CD4-positive, CD25-positive, alpha-beta regulatory T cell (primary cell): ENCODE measurements at regions not wholly inside any gene's neighbourhood (a gene's known extent, or its start where the extent isn't known, plus 50 kb on each side); places are given as distances from the start of the nearest gene placed in this dataset.

Source experiments
- ATAC-seq, 2 donors: fragments of 150-1000 bp; cut with Tn5 transposase; one replicate each; pipeline ENCODE4 v1.10.0; 2021; ENCODE audit warnings: low read depth in 2 of 2, moderate number of reproducible peaks in 2 of 2, moderate library complexity in 1 of 2
- DNase-seq, 3 donors: peaks; one replicate each; pipeline versions ENCODE4 v3.0.0 to v3.0.0-alpha.2; 2012 to 2022; ENCODE audit warnings: mixed read lengths in 1 of 3
- H3K27ac ChIP-seq: one replicate; pipeline ENCODE4 v1.7.0; 2013; ENCODE audit warnings: mild to moderate bottlenecking, low read length; ENCODE audit not compliant: insufficient read depth, poor library complexity, severe bottlenecking
- H3K27me3 ChIP-seq: one replicate; pipeline ENCODE4 v1.7.0; 2013; ENCODE audit warnings: low read length; ENCODE audit not compliant: control insufficient read depth, insufficient read depth
- H3K36me3 ChIP-seq: one replicate; pipeline ENCODE4 v1.7.0; 2013; ENCODE audit warnings: mild to moderate bottlenecking, low read length, moderate library complexity; ENCODE audit not compliant: control insufficient read depth, insufficient read depth
- H3K4me1 ChIP-seq: 2 replicates; pipeline ENCODE4 v1.7.0; 2013; ENCODE audit warnings: mild to moderate bottlenecking, low read length; ENCODE audit not compliant: insufficient read depth, control insufficient read depth, poor library complexity, severe bottlenecking
- H3K4me3 ChIP-seq: one replicate; pipeline ENCODE4 v1.7.0; 2013; ENCODE audit warnings: low read depth, mild to moderate bottlenecking, low read length, moderate library complexity
- H3K9me3 ChIP-seq, 2 experiments: 1 replicate in 1 of 2; 2 replicates in 1 of 2; pipeline ENCODE4 v1.7.0; 2013; ENCODE audit warnings: low read length in 2 of 2, mild to moderate bottlenecking in 1 of 2, moderate library complexity in 1 of 2; ENCODE audit not compliant: control insufficient read depth in 2 of 2
- H3K27ac Mint-ChIP-seq, 3 donors: one replicate each; pipeline ENCODE4 v1.8.0; 2020 to 2022; ENCODE audit warnings: mild to moderate bottlenecking in 3 of 3, mixed read lengths in 3 of 3, moderate library complexity in 2 of 3
- H3K27me3 Mint-ChIP-seq: one replicate; pipeline ENCODE4 v1.8.0; 2022; ENCODE audit warnings: mild to moderate bottlenecking, mixed read lengths
- H3K36me3 Mint-ChIP-seq: one replicate; pipeline ENCODE4 v1.8.0; 2020; ENCODE audit warnings: mixed read lengths
- H3K4me1 Mint-ChIP-seq, 4 donors: one replicate each; pipeline ENCODE4 v1.8.0; 2020 to 2022; ENCODE audit warnings: mixed read lengths in 4 of 4, mild to moderate bottlenecking in 1 of 4
- H3K4me3 Mint-ChIP-seq, 4 donors: one replicate each; pipeline ENCODE4 v1.8.0; 2020 to 2022; ENCODE audit warnings: mild to moderate bottlenecking in 4 of 4, mixed read lengths in 4 of 4, moderate library complexity in 3 of 4
- H3K9me3 Mint-ChIP-seq, 7 donors: one replicate each; pipeline ENCODE4 v1.8.0; 2020 to 2022; ENCODE audit warnings: mixed read lengths in 7 of 7, mild to moderate bottlenecking in 3 of 7, moderate library complexity in 2 of 7

DNA sequence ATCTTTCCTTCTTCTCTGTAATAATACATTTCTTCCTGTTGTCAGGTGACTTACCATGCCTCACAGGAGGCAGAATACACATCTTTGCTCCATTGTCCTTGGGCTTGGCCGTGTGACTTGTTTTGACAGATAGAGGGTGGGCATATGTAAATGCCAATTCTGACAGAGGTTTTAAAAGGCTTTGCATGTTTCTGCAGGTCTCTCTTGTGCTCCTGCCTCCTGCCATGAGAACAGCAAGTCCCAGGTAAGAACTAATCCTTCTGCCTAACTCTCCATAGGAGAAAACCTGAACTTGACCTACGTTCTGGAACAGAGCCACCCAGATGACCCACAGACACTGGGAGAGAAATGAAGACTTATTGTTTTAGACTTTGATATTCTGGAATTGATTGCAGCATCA is 88.7 kb upstream of the TNFSF11 start:
- Histone ChIP-seq H3K9me3 (no peaks in the 10 kb centered on the region), H3K27ac (no peak overlapping the region), H3K4me3 (no peak overlapping the region), H3K4me1 (no peaks in the 10 kb centered on the region), H3K27me3 (no peaks in the 10 kb centered on the region), H3K36me3 (no peaks in the 10 kb centered on the region)
- Mint-ChIP-seq H3K27me3 (no peaks in the 10 kb centered on the region), H3K27ac (no peak overlapping the region), H3K4me1 (no peaks in the 10 kb centered on the region), H3K36me3 (no peaks in the 10 kb centered on the region), H3K9me3 (peaks cover 0 to 1% (median 0%) of the 10 kb centered on the region in 7 donors), H3K4me3 (no peak overlapping the region)
- ATAC-seq (no peak), DNase-seq (no peak)

DNA sequence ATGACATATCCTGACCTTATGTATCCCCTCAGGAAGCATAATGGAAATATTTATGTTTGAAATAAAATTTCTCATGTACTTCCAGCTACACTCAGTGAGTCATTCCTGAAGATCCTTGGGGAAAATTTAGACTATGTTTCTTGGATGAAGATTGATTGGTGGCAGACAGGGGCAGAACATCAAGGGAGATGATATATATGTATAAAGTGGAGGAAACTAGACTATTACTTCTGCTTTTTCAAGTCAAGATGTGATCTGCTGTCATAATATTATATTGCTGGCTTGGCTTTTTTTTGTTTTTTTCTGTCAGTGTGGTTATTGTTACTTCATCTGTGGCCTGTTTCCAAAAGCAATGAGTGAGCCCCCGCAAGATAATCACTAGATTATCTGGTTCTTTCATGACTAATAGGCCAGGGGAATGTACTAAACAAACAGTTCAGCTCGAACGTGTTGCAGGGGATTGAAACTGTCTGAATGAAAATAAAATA is 87.2 kb upstream of the TNFSF11 start:
- Histone ChIP-seq H3K27ac (no peak overlapping the region), H3K4me3 (no peak overlapping the region), H3K4me1 (no peaks in the 10 kb centered on the region), H3K27me3 (no peaks in the 10 kb centered on the region), H3K9me3 (no peaks in the 10 kb centered on the region), H3K36me3 (no peaks in the 10 kb centered on the region)
- Mint-ChIP-seq H3K4me1 (no peaks in the 10 kb centered on the region), H3K9me3 (peaks cover 0 to 1% (median 0%) of the 10 kb centered on the region in 7 donors), H3K36me3 (no peaks in the 10 kb centered on the region), H3K27ac (no peak overlapping the region), H3K4me3 (no peak overlapping the region), H3K27me3 (no peaks in the 10 kb centered on the region)
- ATAC-seq, result no peak
- no peak for DNase-seq

DNA sequence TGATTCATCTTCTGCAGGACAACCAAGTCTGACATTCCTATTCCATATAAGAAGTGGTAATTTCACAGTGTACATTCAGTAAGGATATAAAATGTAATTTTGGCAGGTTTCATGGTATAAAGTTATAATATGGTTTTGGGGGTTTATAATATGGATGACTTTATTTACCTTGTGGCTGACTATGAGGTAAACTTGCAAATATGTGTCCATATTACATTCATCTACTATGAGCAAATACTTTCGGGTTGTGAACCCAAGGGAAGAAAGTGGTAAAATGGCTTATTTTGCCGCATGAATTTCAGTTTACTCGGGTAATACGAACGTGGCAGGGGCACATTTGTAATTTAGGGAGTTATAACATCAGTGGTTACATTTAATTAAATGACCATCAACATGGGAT is 86.7 kb upstream of the TNFSF11 start:
- ATAC-seq, result no peak

DNA sequence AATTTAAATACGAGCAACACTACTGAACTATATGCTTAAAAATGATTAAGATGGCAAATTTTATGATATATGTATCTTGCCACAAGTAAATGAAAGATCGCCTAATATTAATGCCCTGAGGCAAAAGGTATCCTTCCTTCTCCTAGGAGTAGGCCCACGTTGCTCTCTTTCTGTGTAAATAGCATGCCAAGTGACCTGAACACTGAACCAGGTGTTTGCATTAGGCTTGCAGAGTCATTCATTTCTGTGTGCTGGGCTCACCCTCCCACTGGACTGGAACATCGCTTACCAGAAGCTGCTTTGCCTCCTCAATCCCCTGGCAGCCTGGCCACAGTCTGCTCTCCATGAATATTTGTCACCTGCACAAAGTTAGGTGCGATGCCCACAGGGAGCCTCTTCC is 83.3 kb upstream of the TNFSF11 start:
- no peak for ATAC-seq

More for the DNA sequence above, 86.7 kb upstream of the TNFSF11 start:
- Mint-ChIP-seq H3K27me3 (no peaks in the 10 kb centered on the region), H3K9me3 (peaks cover 0 to 1% (median 0%) of the 10 kb centered on the region in 7 donors), H3K36me3 (no peaks in the 10 kb centered on the region), H3K4me3 (no peak overlapping the region), H3K27ac (no peak overlapping the region), H3K4me1 (no peaks in the 10 kb centered on the region)
- H3K27ac ChIP-seq, result no peak overlapping the region
- H3K27me3 ChIP-seq, result no peaks in the 10 kb centered on the region
- H3K36me3 ChIP-seq, result no peaks in the 10 kb centered on the region
- H3K4me3 ChIP-seq, result no peak overlapping the region
- no peak for DNase-seq
- no peaks in the 10 kb centered on the region for H3K9me3 ChIP-seq
- no peaks in the 10 kb centered on the region for H3K4me1 ChIP-seq

DNA sequence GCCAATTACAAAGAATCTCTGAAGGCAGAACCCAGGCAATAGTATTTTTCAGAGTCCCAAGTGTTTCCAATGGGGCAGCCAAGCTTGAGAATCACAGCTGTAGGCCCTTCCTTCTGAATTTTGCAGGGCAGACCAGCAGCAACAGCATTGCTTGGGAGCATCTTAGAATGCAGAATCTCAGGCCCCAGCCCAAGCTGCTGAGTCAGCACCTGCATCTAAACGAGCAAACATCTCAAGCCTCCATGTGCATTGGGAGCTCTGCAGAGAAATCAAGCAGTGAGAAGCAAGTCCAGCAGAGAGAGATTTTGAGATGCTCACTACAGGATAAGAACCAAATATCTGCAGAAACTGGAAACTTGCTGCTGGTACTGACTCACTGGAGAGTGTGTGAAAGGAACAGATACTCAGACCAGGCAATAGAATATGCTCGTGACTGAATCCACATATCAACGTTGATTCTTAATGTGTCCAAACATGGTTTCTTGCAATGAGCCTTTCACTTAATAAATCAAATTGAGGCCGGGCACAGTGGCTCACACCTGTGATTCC is 81.5 kb upstream of the TNFSF11 start:
- H3K27me3 ChIP-seq, result no peaks in the 10 kb centered on the region
- DNase-seq (no peak), ATAC-seq (no peak)
- H3K36me3 Mint-ChIP-seq, result no peaks in the 10 kb centered on the region
- H3K4me3 Mint-ChIP-seq, result no peak overlapping the region
- no peak overlapping the region for H3K27ac Mint-ChIP-seq
- no peak overlapping the region for H3K27ac ChIP-seq
- H3K9me3 ChIP-seq, result no peaks in the 10 kb centered on the region
- H3K27me3 Mint-ChIP-seq, result no peaks in the 10 kb centered on the region
- H3K36me3 ChIP-seq, result no peaks in the 10 kb centered on the region
- H3K4me1 ChIP-seq, result peaks cover 6% of the 10 kb centered on the region
- H3K9me3 Mint-ChIP-seq, result peaks cover 0 to 1% (median 0%) of the 10 kb centered on the region in 7 donors
- H3K4me1 Mint-ChIP-seq, result peaks cover 9 to 36% (median 18%) of the 10 kb centered on the region in 4 donors
- no peak overlapping the region for H3K4me3 ChIP-seq

More for the DNA sequence above, 83.3 kb upstream of the TNFSF11 start:
- no peak overlapping the region for H3K4me3 ChIP-seq
- H3K9me3 ChIP-seq, result no peaks in the 10 kb centered on the region
- no peaks in the 10 kb centered on the region for H3K27me3 ChIP-seq
- no peak overlapping the region for H3K27ac ChIP-seq
- Mint-ChIP-seq H3K27me3 (no peaks in the 10 kb centered on the region), H3K4me1 (peaks cover 6 to 25% (median 16%) of the 10 kb centered on the region in 4 donors), H3K36me3 (no peaks in the 10 kb centered on the region), H3K9me3 (peaks cover 0 to 1% (median 0%) of the 10 kb centered on the region in 7 donors), H3K4me3 (no peak overlapping the region), H3K27ac (no peak overlapping the region)
- DNase-seq, result no peak
- H3K4me1 ChIP-seq, result peaks cover 6% of the 10 kb centered on the region
- no peaks in the 10 kb centered on the region for H3K36me3 ChIP-seq

DNA sequence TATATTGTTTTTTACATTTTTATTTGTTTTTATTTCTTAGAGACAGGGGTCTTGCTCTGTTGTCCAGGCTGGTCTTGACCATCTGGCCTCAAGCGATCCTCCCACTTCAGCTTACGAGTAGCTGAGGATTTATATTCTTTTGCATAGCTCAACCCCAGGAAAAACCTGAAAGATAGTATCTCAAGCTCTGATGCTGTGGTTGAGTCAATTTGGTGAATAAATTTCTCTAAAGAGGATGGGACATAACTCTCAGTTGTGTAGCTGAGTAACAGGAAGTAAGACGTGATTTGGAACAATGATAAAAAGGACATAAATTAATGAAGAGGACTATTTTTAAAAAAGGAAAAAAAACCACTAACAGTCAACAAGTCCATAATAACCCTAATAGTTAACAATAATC is 79.8 kb upstream of the TNFSF11 start:
- DNase-seq (peak in 1 of 3 donors; percentile 37), ATAC-seq (no peak)
- Mint-ChIP-seq H3K4me1 (peaks cover 10 to 36% (median 18%) of the 10 kb centered on the region in 4 donors), H3K27ac (peak overlapping the region in 2 of 3 donors; percentile 13 to 20), H3K9me3 (no peaks in the 10 kb centered on the region), H3K36me3 (no peaks in the 10 kb centered on the region), H3K27me3 (no peaks in the 10 kb centered on the region), H3K4me3 (peak overlapping the region in 2 of 4 donors; percentile 7 to 28)
- no peaks in the 10 kb centered on the region for H3K9me3 ChIP-seq
- H3K27me3 ChIP-seq, result no peaks in the 10 kb centered on the region
- no peak overlapping the region for H3K27ac ChIP-seq
- peaks cover 6% of the 10 kb centered on the region for H3K4me1 ChIP-seq
- H3K36me3 ChIP-seq, result no peaks in the 10 kb centered on the region
- no peak overlapping the region for H3K4me3 ChIP-seq

DNA sequence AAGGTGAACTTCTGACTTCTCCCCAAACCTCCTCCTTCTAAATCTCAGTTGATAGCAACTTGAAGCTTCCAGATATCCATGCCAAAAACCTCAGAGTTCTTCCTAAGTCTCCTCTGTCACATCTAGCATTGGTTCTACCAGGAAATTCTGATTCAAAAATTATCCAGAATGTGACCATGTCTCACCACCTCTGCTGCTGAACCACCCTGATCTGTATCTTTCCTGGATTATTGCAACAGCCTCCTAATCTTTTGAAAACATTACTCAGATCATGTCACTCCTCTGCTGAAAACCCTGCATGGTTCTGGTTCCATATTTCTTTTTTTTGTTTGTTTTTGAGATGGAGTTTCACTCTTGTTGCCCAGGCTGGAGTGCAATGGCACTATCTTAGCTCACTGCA is 78.7 kb upstream of the TNFSF11 start:
- H3K9me3 Mint-ChIP-seq, result no peaks in the 10 kb centered on the region
- DNase-seq (no peak), ATAC-seq (no peak)
- H3K27me3 Mint-ChIP-seq, result peaks cover 4% of the 10 kb centered on the region
- peaks cover 6% of the 10 kb centered on the region for H3K4me1 ChIP-seq
- no peaks in the 10 kb centered on the region for H3K36me3 Mint-ChIP-seq
- peaks cover 10 to 36% (median 18%) of the 10 kb centered on the region in 4 donors for H3K4me1 Mint-ChIP-seq
- no peaks in the 10 kb centered on the region for H3K36me3 ChIP-seq
- H3K4me3 ChIP-seq, result no peak overlapping the region
- no peak overlapping the region for H3K4me3 Mint-ChIP-seq
- no peak overlapping the region for H3K27ac ChIP-seq
- no peaks in the 10 kb centered on the region for H3K27me3 ChIP-seq
- no peaks in the 10 kb centered on the region for H3K9me3 ChIP-seq
- H3K27ac Mint-ChIP-seq, result peak overlapping the region in 2 of 3 donors; percentile 39 to 85

DNA sequence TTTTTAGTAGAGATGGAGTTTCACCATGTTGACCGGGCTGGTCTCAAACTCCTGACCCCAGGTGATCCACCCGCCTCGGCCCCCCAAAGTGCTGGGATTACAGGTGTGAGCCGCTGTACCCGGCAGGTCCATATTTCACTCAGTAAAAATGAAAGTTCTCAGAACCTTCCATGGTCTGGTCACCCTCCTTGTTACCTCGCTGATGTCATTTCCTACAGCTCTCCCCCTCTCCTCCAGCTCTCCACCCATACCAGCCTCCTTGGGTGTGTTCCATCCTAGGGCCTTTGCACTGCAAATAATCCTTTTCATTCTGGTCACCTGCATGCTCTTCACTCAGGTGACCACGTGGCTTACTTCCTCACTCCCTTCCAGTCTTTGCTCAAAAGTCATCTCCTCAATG is 78.2 kb upstream of the TNFSF11 start:
- no peaks in the 10 kb centered on the region for H3K9me3 Mint-ChIP-seq
- peaks cover 4% of the 10 kb centered on the region for H3K27me3 Mint-ChIP-seq
- no peaks in the 10 kb centered on the region for H3K36me3 Mint-ChIP-seq
- no peak for ATAC-seq
- Histone ChIP-seq H3K9me3 (no peaks in the 10 kb centered on the region), H3K36me3 (no peaks in the 10 kb centered on the region), H3K27me3 (no peaks in the 10 kb centered on the region), H3K4me3 (no peak overlapping the region), H3K27ac (no peak overlapping the region), H3K4me1 (peaks cover 6% of the 10 kb centered on the region)
- H3K4me1 Mint-ChIP-seq, result peaks cover 10 to 36% (median 18%) of the 10 kb centered on the region in 4 donors
- no peak for DNase-seq
- H3K4me3 Mint-ChIP-seq, result no peak overlapping the region
- no peak overlapping the region for H3K27ac Mint-ChIP-seq
